A549 (cell line): ENCODE measurements at regions not wholly inside any gene's neighbourhood (a gene's known extent, or its start where the extent isn't known, plus 50 kb on each side); places are given as distances from the start of the nearest gene placed in this dataset.

Experiments used
- CEBPB ChIP-seq, 2 experiments: fragments of >200 bp in 1 of 2; sonication (Bioruptor Twin) in 1 of 2; formaldehyde crosslinking in 1 of 2; IDR thresholded peaks; 2 replicates each; pipeline ENCODE4 v1.6.1; 2012 to 2016
- FOSB ChIP-seq: fragments of 250-450 bp; sonication (Bioruptor Pico); IDR thresholded peaks from 2 replicates; pipeline ENCODE4 v1.5.0; 2020; ENCODE audit warnings: mild to moderate bottlenecking, moderate library complexity
- GATA3 ChIP-seq: IDR thresholded peaks from 2 replicates; pipeline ENCODE4 v1.6.1; 2012; ENCODE audit warnings: borderline replicate concordance
- HDAC2 ChIP-seq: fragments of 200-600 bp; sonication (generic); IDR thresholded peaks from 2 replicates; pipeline ENCODE4 v1.6.1; 2016
- JUN ChIP-seq, 2 experiments: fragments of >200 bp; sonication (Bioruptor Twin); formaldehyde crosslinking; IDR thresholded peaks; 2 replicates in 1 of 2; 3 replicates in 1 of 2; pipeline ENCODE4 v1.6.1; 2016 to 2017
- NR3C1 ChIP-seq: fragments of >200 bp; sonication (Bioruptor Twin); formaldehyde crosslinking; IDR thresholded peaks from 3 replicates; pipeline ENCODE4 v1.6.1; 2017
- RAD21 ChIP-seq, 2 experiments: fragments of >200 bp in 1 of 2; sonication (Bioruptor Twin) in 1 of 2; formaldehyde crosslinking in 1 of 2; IDR thresholded peaks in 1 of 2; conservative IDR thresholded peaks in 1 of 2; 2 replicates in 1 of 2; 3 replicates in 1 of 2; pipeline ENCODE4 v1.6.1; 2012 to 2018; ENCODE audit warnings: inconsistent platforms in 1 of 2
- TF ChIP-seq, protein P1 (sequence below): fragments of >200 bp; sonication (Bioruptor Twin); formaldehyde crosslinking; IDR thresholded peaks from 3 replicates; pipeline ENCODE4 v1.5.1; 2016
- TF ChIP-seq, protein P2 (sequence below): fragments of 200-600 bp; sonication (generic); IDR thresholded peaks from 2 replicates; pipeline ENCODE4 v1.6.1; 2016; ENCODE audit warnings: antibody characterized with exemption, mild to moderate bottlenecking, moderate library complexity

DNA sequence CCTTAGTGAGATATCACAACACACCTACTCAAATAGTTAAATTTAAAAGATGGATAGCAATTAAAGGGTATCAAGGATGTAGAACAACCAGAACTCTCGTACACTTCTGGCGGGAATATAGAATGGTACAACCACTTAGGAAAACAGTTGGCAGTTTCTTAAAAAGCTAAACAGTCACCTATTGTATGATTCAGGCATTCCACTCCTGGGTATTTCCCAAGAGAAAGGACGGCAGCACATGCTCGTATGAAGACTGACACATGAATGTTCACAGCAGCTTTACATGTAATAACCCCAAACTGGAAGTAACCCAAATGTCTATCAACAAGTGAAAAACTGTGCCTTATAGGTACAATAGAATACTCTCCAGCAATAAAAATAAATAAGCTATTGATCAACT lies 465.2 kb downstream of the VRK1 start:
- TF ChIP-seq, protein P1, sequence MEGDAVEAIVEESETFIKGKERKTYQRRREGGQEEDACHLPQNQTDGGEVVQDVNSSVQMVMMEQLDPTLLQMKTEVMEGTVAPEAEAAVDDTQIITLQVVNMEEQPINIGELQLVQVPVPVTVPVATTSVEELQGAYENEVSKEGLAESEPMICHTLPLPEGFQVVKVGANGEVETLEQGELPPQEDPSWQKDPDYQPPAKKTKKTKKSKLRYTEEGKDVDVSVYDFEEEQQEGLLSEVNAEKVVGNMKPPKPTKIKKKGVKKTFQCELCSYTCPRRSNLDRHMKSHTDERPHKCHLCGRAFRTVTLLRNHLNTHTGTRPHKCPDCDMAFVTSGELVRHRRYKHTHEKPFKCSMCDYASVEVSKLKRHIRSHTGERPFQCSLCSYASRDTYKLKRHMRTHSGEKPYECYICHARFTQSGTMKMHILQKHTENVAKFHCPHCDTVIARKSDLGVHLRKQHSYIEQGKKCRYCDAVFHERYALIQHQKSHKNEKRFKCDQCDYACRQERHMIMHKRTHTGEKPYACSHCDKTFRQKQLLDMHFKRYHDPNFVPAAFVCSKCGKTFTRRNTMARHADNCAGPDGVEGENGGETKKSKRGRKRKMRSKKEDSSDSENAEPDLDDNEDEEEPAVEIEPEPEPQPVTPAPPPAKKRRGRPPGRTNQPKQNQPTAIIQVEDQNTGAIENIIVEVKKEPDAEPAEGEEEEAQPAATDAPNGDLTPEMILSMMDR = no peak
- TF ChIP-seq JUN (IDR thresholded peaks at IDR 0.05) = no peak
- TF ChIP-seq, protein P2, sequence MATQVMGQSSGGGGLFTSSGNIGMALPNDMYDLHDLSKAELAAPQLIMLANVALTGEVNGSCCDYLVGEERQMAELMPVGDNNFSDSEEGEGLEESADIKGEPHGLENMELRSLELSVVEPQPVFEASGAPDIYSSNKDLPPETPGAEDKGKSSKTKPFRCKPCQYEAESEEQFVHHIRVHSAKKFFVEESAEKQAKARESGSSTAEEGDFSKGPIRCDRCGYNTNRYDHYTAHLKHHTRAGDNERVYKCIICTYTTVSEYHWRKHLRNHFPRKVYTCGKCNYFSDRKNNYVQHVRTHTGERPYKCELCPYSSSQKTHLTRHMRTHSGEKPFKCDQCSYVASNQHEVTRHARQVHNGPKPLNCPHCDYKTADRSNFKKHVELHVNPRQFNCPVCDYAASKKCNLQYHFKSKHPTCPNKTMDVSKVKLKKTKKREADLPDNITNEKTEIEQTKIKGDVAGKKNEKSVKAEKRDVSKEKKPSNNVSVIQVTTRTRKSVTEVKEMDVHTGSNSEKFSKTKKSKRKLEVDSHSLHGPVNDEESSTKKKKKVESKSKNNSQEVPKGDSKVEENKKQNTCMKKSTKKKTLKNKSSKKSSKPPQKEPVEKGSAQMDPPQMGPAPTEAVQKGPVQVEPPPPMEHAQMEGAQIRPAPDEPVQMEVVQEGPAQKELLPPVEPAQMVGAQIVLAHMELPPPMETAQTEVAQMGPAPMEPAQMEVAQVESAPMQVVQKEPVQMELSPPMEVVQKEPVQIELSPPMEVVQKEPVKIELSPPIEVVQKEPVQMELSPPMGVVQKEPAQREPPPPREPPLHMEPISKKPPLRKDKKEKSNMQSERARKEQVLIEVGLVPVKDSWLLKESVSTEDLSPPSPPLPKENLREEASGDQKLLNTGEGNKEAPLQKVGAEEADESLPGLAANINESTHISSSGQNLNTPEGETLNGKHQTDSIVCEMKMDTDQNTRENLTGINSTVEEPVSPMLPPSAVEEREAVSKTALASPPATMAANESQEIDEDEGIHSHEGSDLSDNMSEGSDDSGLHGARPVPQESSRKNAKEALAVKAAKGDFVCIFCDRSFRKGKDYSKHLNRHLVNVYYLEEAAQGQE = no peak
- no peak for TF ChIP-seq CEBPB (IDR thresholded peaks at IDR 0.05)
- no peak for TF ChIP-seq NR3C1
- TF ChIP-seq HDAC2 = no peak
- no peak for TF ChIP-seq RAD21 (conservative IDR thresholded peaks at IDR 0.05 in 1 of 2, IDR thresholded peaks at IDR 0.05 in 1 of 2)
- no peak for TF ChIP-seq GATA3
- TF ChIP-seq FOSB (CRISPR knock-in tag) = no peak
